ENCODE measurements at regions not wholly inside any gene's neighbourhood (a gene's known extent, or its start where the extent isn't known, plus 50 kb on each side); places are given as distances from the start of the nearest gene placed in this dataset.
A peak's percentile ranks its signal among the peaks of the same experiment; 100 is the strongest.

GRCh38 chr1:88180449-88181108 lies 503.5 kb upstream of the PKN2 start:
- DNase-seq = peak; percentile 5

DNA sequence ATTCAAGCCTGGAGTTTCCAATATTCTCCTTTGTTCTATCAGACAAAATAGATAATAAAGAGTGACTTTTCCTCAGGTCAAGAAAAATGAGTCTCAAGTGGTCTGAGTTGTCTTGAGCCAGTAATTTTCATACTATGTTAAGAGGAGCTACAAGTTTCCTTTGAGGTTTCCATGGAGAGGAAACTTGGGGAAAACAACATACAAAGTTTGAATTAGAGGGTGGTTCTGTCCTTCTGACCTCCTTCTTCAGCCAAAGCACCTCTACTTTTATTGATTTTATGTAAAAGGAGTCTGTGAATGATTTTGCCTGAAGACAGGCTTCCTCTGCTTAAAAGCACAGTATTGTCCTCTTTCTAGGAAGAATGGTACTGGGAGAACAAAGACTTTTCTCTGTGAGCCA lies 497.2 kb upstream of the PKN2 start:
- no peak for DNase-seq

DNA sequence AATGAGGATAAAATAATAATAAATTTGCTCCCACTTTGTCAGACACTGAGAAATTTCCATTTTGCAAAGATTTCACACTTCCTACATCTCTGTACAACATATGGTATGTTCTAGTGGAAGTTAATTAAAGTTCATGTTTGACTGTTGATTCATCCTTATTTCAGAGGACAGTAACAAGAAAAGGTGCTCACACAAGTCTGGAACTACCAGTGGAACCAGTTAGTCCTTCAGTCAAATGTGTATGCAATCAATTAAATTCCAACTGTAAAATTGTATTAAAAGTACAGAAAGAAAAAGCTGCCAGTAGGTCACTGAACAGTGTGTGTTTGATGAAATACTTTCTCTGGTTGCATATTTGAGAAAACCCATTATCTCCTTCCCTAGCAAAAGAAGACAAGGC lies 496.0 kb upstream of the PKN2 start:
- DNase-seq = no peak

- no peak for DNase-seq
These were observed 494.5 kb upstream of the PKN2 start for GRCh38 chr1:88189525-88189924.

GRCh38 chr1:88191917-88192316 lies 492.2 kb upstream of the PKN2 start:
- DNase-seq = no peak

DNA sequence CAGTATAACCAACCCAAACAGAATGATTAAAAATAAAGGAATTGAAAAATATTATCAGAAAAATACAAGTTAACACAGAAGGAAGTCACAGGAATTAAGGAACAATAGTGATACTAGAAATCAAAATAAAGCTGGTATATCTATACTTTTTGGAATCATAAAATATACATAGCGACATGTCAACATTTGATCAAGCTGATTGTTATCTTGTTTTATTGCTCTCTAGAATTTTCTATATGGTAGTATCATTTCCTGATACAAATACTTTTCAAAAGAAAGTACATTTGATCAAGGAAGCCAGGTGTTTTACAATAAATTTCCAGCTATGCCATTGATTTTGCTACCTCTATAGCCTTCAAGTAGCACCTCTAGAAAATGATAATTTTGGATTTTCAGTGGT lies 489.5 kb upstream of the PKN2 start:
- no peak for DNase-seq

GRCh38 chr1:88200545-88200944 lies 483.5 kb upstream of the PKN2 start:
- DNase-seq = no peak

- DNase-seq = no peak
These were observed 480.0 kb upstream of the PKN2 start for GRCh38 chr1:88204111-88204510.

DNA sequence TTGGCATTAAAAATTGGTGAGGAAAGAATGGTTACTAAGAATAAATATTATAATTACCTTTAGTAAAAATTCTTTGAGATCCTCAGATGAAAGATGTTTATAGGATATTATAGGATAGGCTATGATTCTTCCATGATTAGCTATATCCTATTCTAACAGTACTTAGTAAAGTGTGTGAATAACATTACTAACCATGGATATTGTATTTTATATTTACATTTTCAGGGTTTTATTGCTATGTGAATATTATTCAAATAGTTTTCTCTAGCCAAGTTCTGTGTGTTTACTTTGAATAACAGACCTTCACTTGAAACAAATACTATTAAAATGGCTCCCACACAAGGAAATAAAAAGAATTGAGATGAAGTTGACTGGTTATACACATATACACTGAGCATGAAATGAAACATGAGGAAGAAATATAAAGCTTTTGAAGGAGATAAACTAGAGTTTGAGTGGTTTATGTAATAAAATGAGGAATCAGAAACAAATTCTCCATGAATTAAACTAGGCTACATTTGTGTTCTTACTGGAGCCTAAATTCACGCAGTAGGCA lies 479.4 kb upstream of the PKN2 start:
- DNase-seq = no peak

DNA sequence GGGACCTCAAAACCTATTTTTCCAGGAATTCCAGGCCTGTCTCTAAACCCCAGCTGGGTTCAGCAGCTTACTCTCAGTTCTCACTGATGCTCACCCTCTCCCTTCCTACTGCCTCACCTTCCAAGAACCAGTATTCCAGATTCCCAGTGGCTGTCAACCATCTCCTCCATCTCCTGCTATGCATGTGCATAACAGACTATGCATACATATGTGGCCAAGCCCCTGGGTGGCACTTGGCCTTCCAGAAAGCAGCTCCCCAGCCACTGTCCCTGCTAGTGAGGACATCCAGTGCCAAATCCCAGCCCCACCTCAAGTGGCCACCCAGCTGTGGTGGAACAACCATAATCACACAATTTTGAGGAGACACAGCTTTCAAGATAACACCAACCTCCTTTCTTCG lies 475.7 kb upstream of the PKN2 start:
- DNase-seq = no peak

GRCh38 chr1:88210103-88210787 lies 473.8 kb upstream of the PKN2 start:
- no peak for DNase-seq

GRCh38 chr1:88216441-88216840 lies 467.6 kb upstream of the PKN2 start:
- DNase-seq = no peak

- no peak for DNase-seq
These were observed 466.7 kb upstream of the PKN2 start for GRCh38 chr1:88217386-88217785.

- DNase-seq = no peak
These were observed 464.6 kb upstream of the PKN2 start for GRCh38 chr1:88219521-88219920.

DNA sequence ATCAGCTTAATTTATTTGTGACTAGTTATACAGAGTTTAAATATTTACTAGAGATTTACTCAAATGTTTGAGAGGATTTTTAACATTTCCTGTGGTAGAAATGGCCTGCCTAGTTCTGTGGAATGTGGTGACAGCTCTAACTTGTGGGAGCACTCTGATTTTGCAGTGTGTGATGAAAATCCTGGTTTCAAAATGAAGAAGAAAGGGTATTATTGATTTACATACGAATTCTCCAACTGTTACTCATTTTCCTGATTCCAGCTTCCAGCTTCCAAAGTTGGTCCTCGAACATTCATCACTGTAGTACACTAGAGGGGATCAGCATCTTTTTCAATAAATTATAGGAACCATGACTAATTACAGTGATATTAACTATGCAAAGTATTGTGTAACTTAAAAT lies 462.7 kb upstream of the PKN2 start:
- DNase-seq = no peak

DNA sequence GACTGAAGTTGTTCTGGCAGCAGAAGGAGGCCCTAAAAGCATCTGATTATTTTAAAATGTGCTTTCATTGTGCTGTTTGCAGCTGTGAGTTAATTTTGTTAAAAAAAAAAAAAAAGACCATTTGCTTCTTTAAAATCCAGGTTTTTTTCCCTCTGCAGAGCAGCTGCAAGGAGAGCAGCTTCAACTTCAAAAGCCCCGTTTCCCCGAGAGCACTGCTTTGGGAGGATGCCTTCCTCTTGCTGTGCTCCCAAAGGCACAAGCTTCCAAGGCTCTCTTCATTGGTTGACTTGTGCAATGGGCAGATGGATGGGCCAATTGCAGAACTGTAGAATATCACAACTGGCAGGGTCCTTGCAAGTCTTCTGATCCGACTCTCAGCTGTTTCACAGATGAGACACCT lies 459.2 kb upstream of the PKN2 start:
- no peak for DNase-seq

DNA sequence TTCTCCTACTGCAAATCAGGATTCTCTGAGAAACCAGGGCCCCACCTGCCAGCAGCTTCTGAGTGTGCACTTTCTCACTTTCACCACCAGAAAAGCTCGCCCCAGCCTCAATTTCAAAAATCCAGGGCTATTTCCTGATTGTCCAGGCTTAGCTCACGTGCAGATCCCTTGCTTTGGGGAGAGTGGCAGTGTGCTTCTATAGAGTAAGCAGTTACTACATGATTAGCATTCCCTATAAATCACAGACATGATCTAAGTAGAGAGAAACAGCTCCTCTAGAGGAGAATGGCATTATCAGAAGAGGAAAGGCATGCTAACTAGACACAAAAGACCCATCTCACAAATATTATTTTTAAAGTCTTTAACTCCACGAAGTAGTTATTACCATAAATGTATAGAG lies 456.0 kb upstream of the PKN2 start:
- no peak for DNase-seq

GRCh38 chr1:88230126-88230525 lies 453.9 kb upstream of the PKN2 start:
- DNase-seq = no peak

DNA sequence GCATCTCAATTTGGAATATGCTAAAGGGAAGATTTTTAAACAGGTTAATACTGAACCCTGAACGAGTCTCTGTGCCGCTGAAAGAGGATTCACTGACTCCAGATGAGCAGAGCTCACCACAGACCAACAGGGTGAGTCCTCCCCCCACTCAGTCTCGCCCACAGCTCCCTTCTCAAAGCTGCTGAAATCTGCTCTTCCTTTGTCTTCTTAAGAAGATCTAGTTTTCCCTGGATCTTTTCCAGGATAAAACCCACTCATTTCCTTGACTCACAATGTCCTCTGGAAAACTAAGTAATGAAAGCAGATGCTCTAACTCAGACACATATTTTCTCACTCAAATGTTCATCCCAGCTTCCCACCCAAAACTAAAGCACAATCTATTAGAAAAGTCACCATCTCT lies 447.0 kb upstream of the PKN2 start:
- no peak for DNase-seq

GRCh38 chr1:88239205-88239604 lies 444.9 kb upstream of the PKN2 start:
- DNase-seq = no peak

DNA sequence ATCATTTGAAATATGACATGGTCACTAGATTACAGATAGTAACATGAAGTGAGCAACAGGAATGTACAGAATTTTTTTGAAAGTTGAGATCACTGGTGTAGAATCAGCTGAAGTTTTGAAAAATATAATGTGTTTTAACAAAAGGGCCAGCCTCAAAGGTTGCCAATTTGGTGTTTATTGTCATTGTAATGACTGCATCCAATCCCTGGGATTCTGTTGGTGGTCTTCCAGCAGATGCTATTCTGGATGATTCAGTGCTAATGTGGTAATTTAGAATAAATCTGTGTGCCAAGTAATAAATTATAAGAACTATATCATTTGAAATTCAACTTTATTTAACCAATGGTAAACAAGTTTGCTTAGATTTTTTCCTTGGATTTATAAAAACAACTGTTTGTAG lies 436.4 kb upstream of the PKN2 start:
- DNase-seq = no peak

DNA sequence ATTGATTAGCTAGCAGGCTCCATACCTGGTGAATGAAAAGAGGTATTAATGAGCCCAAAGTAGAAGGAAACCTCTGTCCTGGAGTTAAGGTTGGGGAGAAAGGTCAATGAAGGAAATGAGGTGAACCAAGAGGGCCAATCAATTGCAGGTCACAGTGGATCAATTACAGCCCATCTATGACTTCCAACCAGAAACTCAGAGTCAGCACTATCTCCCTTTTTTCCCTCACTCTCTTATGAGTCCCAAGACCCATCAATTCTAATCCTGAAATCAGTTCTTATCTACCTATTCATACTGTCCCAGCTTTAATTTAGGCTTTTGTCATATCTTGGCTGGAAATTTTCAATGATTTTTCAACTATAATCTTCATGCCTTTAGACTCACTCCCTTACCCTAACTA lies 433.2 kb upstream of the PKN2 start:
- DNase-seq = no peak

GRCh38 chr1:88252745-88253144 lies 431.3 kb upstream of the PKN2 start:
- no peak for DNase-seq

- DNase-seq = no peak
These were observed 418.5 kb upstream of the PKN2 start for GRCh38 chr1:88265606-88266005.

GRCh38 chr1:88266051-88266450 lies 418.0 kb upstream of the PKN2 start:
- DNase-seq = no peak
